ENCODE measurements at regions not wholly inside any gene's neighbourhood (a gene's known extent, or its start where the extent isn't known, plus 50 kb on each side); places are given as distances from the start of the nearest gene placed in this dataset.
"Not testable (repeated sequence)": the region's sequence is repeated elsewhere in the genome, so short reads cannot be mapped to it uniquely, and the experiment has no call there.

DNA sequence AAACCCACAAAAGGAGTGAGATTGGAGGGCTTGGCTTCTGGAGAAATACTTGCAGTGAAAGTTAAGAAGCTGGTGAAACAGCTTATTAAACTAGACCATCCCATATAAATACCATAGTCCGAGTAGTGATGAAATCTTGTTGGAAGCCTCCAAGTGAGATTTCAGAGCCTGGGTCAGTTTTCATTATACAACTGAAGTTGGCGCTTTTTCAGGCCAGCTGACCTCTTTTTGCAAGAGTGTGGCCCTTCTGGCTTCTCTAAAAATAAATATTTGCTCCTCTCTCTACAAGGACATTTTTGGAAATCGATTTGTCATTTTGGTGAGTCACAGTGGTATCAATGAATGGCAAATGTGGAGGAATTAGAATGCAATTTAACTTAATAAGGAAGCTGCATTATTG lies 51.2 kb upstream of the THRB start:
- DNase-seq = no peak

DNA sequence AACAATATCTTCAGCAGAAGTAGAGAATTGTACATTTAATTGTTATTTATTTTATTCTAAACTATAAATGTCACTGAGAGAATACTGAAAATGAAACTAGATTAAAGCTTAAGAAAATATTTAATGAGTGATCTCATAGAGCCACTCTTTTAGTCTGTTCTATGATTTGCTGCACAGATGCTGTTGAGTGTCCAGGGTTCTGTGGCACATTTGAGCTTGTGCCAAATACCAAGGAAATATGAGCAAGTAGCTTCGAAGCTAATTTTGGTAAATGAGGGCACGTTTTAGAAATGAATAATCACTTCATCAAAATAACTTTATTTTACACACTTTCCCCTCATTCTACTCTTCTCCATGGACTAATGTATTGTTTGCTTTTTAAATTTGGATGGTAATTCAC lies 53.6 kb upstream of the THRB start:
- no peak for DNase-seq

DNA sequence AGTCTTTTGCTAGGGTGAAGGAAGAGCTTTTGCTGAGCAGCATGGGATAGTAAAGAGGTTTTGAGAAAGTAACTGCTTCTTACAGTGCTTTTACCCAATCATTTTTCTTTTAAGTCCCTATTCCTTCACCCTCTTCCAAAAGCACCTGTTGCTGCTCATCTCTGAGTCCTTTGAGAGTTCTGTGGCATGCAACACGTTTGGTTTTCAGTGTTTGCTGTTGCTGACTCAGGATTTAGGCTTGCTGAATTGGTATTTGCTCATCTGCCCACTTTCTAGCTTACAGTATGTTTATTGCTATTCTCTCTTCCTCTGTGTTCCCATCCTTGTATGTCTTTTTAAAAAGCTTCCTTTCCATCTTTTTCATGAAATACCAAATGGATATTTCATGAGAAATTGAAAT lies 55.9 kb upstream of the THRB start:
- DNase-seq = no peak

DNA sequence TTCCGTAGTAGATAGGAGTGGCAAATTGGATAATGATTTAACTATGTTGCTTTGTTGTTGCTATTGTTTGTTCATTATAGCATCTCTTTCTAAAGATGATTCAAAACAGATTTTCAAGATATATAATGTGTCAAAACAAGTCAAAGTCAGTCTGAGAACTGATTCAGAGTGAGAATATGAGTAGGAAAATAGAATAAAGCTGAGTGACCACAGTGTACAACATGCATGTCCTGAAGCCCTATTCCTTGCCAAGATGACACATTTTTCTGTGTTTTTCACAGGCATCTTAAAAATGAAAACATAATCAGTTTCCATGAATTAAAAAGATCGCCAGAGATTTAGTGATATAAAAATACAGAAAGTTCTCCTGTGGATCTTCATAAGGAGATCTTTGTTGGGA lies 57.0 kb upstream of the THRB start:
- no peak for DNase-seq

DNA sequence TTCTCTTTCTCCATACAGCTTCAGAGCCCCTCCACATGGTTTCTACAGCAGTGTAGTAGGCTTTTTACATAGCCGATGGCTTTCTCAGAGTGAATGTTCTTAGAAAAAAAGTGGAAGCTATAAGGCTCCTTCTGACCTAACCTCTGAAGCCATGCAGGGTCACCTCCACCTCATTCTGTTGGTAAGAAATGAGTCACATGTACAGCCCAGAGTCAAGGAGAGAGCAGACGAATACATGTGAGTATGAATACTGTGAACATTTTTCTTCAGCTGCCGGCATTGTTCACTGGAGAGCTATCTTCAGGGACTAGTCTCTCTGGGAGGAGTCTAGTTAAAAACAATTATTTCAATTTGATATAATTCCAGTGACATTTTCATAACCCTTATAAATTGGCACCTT lies 68.2 kb upstream of the THRB start:
- DNase-seq = no peak

DNA sequence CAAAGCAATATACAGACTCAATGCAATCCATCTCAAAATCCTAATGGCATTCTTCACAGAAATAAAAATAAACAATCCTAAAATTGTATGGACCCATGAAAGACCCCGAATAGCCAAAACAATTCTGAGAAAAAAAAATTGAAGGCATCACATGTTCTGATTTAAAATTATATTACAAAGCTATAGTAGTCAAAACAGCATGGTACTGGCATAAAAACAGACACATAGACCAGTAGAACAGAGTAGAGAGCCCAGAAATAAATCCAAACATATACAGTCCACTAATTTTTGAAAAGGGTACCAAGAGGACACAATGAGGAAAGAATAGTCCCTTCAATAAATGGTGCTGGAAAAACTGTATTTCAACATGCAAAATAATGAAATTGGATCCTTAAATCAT lies 70.4 kb upstream of the THRB start:
- no peak for DNase-seq

DNA sequence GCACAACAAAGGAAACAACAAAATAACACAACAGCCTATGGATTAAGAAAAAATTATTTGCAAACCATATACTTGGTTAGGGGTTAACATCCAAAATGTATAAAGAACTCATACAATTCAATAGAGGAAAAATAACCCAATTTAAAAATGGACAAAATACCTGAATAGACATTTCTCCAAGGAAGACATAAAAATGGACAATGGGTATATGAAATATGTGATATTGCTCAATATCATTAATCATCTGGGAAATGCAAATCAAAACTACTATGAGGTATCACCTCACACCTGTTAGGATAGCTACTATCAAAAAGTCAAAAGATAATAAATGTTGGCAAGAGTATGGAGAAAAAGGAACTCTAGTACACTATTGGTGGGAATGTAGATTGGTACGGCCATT lies 71.0 kb upstream of the THRB start:
- no peak for DNase-seq

DNA sequence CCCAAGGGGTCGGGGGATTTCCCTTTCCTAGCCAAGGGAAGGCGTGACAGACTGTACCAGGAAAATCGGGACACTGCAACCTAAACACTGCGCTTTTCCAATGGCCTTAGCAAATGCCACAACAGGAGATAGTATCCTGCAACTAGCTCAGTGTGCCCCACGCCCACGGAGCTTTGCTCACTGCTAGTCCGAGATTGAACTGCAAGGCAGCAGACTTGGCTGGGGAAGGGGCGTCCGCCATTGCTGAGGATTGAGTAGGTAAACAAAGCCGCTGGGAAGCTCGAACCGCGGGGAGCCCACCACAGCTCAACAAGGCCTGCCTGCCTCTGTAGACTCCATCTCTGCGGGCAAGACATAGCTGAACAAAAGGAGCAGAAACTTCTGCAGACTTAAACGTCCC lies 72.3 kb upstream of the THRB start:
- DNase-seq = no peak

DNA sequence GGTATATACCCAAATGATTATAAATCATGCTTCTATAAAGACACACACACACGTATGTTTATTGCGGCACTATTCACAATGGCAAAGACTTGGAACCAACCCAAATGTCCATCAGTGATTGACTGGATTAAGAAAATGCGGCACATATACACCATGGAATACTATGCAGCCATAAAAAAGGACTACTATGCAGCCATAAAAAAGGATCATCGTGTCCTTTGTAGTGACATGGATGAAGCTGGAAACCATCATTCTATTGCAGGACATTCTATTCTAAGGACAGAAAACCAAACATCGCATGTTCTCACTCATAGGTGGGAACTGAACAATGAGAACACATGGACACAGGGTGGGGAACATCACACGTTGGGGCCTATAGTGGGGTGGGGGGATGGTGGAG lies 77.8 kb upstream of the THRB start:
- not testable (repeated sequence) for DNase-seq

DNA sequence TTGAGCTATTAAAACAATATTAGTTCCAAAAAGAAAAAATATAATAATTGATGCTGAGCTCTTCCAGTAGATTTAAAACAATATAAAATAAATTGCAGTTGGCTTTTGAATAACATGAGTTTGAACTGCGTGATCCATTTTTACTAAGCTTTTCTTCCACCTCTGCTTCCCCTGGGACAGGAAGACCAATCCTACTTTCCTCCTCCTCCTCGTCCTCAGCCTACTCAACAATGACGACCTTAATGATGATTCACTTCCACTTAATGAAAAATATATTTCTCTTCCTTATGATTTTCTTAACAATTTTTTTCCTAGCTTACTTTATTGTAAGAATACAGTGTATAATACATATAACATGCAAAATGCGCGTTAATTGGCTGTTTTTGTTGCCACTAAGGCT lies 78.9 kb upstream of the THRB start:
- no peak for DNase-seq

DNA sequence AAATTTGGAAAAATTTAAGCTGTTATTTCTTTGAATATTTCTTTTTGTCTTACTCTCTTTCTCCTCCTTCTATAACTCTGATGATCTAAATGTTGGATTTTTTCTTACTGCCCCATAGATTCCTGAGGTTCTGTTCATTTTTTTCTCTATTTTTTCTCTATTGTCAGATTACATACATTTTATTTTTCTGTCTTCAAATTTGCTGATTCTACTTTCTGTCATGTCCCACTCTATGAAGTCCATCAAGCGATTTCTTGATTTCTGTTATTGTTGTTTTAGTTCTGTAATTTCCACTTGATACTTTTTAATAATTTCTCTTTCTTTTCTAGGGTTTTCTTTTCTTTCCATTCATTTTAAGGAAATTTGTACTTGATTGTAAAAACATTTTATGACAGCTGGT lies 83.7 kb upstream of the THRB start:
- DNase-seq = no peak

DNA sequence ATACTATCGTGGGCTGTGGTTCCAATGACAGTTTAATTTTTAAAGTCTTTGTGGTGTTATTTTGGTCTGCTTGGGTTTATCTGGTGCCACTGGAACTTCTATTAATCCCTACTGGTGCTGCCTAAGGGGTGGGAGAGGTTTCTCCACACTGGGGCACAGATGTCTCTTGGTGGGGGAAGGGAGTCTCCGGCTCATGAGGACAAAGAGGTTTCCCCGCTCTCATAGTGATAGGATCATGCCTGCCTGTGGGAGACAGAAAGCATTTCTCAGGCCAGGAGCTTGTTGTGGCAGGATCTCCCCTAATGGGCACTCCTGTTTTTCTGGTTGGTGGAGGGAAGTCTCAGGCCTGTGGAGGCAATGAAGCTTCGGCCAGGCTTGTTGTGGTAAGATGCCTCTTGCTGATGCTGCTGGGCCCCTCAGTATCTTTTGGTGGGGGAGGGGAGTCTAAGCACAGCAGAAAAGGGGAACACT lies 84.3 kb upstream of the THRB start:
- no peak for DNase-seq

DNA sequence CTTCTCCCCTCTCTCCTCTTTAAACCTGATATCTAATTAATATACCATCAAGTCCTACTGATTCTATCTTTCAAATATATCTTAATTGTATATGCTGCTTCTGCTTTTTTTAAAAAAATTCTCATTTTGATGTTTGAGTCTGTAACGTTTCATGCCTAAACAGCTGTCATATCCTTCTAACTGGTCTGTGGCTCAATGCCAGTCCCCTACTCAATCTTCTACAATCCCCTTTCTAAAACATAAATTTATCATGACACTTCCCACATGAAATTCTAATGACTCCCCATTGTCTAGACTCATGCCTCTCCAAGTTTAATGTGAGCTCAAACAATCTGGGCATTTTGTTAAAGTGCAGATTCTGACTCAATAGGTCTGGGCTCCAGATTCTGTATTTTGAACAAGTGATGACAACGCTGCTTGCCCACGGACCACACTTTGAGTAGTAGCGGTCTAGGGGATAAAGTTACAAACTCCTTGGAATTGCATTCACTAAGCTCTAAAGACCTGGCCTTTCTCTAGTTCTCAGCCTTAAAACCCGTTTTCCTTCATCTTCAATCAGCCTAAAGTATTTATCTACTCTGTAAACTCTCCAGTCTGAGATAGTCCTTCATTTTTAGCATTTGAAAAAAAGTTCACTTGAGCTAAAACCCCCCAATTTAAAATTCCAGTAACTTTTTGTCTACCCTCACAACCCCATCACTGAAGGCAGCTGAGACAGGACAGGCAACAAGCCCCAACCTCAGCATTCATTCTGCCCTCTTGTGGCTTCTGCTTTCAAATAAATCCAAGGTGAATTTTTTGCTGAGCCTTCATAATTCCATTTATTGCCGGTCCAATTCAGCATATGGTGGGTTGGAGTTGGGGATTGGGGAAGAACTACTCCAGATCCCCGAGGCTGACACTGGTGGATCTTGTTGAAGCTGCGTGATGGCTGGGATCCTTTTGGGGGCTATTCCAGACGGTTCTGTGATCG lies 88.1 kb upstream of the THRB start:
- peak; percentile 30 for DNase-seq

DNA sequence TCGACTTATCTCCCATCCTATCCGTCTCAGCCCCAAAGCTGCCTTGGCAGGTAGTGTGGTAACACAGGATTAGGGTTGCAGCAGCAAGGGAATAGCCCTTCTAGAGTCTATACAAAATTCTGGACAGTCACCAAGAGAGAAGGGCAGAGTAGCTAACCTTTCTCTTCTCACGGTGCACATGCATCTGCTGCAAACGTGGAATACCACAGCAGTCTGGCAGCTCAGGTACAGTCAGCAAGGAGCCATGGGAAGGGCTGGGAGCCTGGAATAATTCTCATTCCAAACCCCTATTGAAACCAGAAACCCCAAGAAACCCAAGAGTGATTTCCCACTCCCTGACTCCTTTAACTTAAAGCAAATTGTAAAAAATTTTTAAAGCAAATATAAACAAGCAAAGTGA lies 92.3 kb upstream of the THRB start:
- DNase-seq = no peak

DNA sequence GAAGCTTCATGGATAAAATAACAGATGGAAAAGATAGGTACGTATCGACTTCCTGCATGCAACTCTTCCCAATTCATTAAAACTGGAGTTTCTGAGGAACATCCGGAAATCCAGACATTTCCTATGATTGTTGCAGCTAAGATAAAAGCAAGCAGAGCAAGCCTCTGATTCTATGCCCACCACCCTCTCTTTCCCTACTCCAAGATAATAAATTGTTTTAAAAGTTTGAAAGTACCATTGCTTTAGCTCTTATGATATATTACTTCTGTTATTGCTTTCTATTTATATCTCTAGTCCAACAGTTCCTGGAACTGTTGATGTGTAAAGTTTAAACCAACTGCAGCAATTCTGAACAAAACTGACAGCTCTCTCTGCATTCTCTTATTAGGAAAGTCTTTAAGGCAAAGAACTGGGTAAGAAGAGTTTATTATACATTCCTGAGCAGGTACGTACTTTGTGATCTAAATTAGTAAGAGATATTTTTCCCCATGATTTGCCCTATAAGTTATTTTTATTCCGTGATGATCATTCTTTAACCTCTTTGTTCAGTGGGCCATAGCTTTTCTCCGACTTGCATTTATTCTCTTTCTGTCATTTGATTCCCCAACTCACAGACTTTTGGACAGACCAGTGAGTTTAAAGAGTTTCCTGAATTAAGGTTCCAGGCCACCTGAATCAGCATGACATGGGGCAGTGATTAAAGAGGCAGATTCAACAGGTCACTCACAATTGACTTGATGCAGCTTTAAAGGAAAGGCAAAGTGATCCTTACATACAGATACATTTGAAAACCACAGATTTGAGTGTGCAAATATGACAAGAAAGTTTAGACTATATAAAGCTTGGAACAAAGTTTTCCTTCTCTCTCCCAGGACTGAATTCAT lies 94.2 kb upstream of the THRB start:
- peak; percentile 20 for DNase-seq

DNA sequence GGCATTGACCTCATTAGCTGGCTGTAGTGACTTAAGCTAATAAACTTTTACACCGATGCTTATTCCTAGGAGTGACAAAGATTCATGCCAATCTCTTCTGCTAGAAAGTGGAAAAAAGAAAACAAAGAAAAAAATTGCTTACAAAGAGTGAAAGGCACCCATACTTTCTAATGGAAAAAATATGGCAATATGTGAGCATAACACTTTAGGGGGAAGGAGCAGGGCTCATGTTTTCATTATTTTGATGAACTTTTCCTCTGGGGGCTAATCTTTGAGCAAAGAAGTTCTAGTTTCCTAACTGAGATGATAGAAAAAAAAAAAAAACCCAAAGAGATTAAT lies 94.8 kb upstream of the THRB start:
- peak; percentile 17 for DNase-seq

DNA sequence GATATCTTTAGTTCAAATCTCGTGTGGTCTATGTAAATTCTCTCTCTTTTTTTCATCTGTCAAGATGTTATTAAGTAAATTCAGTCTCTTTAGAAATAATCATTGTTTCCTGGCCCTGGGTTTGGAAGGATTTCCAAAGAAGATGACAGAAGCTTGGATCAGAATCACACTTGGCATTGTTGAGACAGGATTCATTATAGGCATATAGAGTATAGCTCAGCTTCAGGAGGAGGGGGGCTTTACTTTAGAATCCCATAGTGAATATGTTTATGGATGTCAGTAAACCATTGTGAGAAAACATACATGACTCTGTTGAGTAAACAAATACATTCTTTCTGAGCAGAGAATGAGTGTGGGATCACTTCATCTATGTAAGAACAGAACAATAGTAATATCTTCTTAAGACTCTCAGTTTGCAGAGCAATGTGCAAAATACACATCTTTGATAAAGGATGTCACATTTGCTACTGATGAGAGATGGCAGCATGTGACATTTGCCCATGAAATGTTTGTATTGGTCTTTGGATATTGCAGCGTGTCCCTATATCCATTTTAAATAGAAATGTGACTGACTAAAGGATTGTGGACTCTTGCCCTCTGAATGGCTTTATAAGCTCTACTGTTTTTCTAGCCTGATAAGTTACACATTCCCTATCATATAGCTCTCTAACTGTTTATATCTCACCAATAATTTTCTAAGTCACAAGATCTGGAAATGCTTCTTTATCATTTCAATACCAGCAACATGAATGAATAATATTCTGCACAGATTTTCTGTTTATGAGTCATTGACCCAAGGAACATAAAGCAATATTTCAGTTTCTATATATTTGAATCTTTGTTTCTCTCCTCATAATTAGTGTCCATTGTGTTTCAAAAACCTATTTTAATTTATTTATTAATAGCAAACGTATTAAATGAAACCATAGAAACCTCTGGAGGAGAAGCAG lies 95.6 kb upstream of the THRB start:
- peak; percentile 61 for DNase-seq

DNA sequence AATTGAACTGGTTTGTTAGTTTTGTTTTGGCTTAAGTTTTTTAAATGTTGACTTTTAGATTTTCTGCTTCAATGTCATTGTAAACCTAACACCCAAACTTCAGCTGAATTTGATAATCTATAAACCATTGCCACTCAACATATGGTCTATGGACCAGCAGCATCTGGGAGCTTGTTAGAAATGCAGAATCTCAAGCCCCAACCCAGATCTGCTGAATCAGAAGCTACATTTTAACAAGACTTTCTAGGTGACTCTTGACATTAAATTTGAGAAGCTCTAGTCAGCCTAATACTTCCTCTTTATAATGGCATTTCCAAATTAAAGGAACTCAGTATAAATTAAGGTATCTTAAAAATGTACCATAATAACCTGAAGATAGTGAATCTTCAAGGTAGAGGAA lies 96.5 kb upstream of the THRB start:
- no peak for DNase-seq

DNA sequence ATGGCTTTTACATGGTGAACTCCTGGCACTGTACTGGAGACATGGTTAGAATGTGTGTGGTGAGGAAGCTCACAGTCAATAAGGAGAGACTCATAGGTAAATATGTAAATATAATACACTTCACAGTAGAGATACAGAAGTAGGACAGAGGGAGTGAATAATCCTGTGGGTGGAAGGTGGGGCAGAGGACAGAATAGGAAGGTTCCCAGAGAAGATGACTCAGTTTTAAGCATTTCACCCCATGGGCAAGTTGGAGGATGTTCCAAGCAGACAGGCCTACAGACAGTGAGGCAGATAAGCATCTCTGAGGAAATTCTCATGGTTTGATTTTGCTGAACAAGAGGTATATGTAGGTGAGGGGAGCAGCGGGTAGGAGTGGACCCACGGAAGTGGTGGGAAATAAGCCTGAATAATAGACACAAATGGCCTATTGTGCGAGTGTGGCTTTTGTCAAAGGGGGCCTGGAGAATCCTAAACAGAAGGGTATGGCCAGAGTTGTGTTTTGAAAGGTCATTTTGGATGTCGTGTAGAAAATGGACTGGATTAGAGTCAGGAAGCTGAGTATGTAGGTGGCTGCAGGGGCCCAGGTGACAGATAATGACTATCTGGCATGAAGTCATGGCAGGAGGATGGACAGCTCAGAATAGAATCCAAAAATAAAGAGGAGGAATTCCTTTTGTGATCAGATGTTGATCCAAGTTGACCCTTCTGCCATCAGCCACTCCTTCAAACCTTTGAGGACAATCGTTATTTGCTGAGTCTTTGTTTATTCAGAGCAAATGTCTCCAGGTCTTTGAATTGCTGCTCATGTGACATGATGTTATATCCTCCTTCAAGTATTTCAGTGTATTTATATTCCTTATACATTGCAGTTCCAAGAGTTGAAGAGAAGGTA lies 97.3 kb upstream of the THRB start:
- DNase-seq = no peak

DNA sequence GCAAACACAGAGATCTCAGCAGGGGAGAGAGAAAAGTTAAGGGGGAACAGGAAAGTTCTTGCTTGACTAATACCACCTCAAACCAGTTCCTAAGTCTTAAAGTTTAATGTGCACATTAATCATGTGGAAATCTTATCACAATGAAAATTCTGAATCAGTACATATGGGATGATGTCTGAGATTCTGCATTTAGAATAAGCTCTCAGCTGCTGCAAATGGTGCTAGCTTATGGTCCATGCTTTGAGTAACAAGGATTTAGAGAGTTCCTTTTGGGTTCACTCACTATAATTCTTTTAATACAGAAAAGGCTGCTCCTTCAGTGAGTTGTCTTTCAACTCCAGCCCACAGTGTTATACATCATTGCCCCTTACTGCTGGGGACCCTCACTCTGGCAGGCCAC lies 99.5 kb upstream of the THRB start:
- no peak for DNase-seq

DNA sequence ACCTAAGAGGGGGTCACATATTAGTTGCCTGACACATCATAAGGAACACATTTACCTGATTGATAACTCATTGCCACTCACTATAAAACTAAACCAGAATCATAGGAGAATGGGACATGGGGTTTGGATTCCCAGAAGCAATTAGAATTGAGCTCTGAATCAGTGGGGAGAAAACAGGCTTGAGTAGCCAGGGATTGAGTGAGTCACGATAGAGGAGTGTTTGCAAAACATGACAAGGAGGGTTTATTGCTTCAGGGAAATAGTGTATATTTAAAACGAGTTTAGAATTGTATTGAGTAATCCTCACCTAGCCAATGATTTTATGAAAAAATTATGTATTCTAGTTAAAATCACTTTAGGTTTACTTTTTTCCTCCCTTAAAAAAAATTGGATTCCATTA lies 101.1 kb upstream of the THRB start:
- no peak for DNase-seq

DNA sequence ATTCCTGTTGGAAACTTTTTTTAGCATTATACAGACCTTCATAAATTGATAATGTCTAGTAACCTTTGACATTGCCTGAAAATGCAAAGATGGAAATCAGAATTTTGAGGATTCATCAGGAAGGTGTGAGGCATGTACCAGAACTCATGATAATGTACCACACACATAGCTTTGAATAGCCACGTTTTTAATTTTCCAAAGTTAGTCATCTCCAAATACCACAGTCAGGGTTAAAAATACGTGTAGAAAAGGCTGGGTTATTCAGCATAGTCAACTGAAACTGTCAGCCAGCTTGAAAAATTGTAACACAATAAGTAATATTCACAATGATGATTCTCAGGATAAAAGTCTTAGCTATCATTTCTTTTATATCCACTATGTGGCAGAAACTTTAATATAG lies 102.0 kb upstream of the THRB start:
- DNase-seq = no peak

Measured in eye (tissue), 1 donor.